Kidney tubule cell (primary cell): ENCODE measurements at regions not wholly inside any gene's neighbourhood (a gene's known extent, or its start where the extent isn't known, plus 50 kb on each side); places are given as distances from the start of the nearest gene placed in this dataset.

Experiments
- DNase-seq: peaks from one replicate; pipeline ENCODE4 v3.0.0-alpha.2; 2018; ENCODE audit warnings: low spot score

- DNase-seq = no peak
These were observed 155.5 kb upstream of the CACNA1E start for GRCh38 chr1:181327796-181328195.

- DNase-seq = no peak
These were observed 148.6 kb upstream of the CACNA1E start for GRCh38 chr1:181334724-181335123.

GRCh38 chr1:181335631-181336030, 147.7 kb upstream of the CACNA1E start:
- no peak for DNase-seq

- no peak for DNase-seq
These were observed 142.2 kb upstream of the CACNA1E start for GRCh38 chr1:181341026-181341632.

GRCh38 chr1:181344091-181344490, 139.2 kb upstream of the CACNA1E start:
- DNase-seq = no peak

DNA sequence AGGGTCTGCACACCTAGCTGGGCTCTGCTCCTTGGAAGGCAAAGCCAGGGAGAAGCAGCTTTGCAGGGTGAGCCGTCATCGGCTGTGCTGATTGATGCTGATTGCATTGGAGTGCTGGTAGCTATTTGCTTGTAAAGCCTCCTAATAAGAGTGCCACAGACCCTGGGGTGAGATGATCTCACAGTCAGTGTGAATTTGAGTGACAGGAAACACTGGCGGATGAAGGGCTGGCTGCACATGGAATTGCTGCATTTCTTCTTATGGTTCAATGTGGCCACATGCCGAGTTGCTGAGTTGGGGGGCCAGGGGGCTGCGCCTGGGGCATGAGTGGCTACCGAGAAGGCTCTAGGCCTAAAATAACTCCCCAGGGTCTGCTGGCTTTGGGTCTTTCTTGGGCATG, 138.2 kb upstream of the CACNA1E start:
- DNase-seq = no peak

GRCh38 chr1:181347495-181348390, 135.6 kb upstream of the CACNA1E start:
- no peak for DNase-seq

- DNase-seq = no peak
These were observed 133.8 kb upstream of the CACNA1E start for GRCh38 chr1:181349512-181349911.

- no peak for DNase-seq
These were observed 133.2 kb upstream of the CACNA1E start for GRCh38 chr1:181350131-181350530.

- no peak for DNase-seq
These were observed 131.6 kb upstream of the CACNA1E start for GRCh38 chr1:181351740-181352139.

DNA sequence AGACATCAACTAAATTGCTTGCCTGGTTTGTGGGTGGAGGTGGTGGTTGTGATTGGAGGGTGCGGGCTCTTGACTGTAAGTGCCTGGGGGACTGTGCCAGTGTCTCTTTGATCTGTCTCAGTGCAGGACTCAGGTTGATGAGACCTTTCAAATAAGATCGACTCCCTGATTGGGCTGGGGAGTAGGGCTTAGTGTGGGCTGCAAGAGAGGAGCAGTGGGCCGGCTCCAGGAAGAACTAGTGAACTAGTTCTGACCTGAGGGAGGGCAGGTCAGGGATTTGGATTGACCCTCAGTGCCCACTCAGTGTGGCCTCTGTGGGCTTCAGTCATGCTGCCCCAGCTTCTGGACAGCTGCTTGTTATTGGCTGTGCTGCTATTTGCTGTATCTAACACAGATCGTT, 130.6 kb upstream of the CACNA1E start:
- DNase-seq = no peak

DNA sequence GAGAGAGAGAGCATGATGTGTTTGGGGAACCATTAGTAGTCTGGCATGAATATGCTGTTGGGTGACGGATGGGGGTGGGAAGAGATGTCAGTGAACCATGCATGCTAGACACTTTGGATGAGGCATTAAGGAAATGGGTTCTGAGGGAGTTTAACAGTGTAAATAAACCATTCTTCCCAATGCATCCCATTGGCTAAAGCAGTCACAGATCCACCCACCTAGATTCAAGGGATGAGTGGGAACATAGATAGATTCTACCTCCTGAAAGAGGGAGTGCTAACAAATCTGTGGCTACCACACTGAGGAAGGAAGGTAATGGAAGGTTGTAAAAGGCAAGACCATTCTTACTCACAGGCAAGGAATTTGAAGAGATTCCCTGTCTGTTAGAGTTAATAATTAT, 129.8 kb upstream of the CACNA1E start:
- peak; percentile 97 for DNase-seq

- DNase-seq = no peak
These were observed 128.5 kb upstream of the CACNA1E start for GRCh38 chr1:181354865-181355264.

DNA sequence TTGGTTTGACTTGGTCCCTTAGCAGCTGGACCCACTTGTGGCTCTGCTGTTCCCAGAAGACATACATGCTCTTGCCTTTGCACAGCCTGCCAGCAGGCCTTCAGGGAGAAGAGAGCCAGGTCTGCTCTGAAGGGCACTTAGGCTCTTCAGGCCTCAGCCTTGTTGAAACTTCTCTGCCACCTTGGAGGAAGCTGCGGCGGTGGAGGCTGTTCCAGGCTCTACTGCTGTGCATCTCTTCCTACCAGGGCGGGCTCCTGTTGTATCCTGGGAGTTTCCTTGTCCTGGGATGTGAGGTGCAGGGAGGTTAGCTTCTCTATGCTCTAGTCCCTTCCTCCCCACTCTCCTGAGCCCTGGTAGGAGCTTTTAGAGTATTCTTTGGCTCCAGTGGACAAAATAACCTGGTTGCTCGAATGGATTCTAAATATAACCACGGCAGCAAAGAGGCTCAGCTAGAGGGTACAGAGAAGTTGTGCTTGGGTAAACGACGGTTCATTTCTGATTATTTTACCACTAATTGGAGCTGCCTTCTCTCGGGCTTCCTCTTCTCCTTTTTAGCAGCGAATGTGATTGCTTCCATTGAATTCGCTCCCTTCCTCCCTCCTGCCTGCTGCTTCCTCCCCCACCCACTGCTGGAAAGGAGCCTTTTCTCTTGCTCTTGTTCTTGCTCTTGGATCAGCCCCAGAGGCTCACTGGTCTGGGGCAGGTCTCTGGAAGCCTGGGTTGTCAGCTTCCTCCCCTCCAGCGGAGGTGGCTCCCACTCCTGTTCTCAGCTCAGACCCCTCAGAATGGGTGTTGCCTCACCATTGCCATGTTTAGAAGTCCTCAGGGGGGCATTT, 126.6 kb upstream of the CACNA1E start:
- DNase-seq = no peak

- DNase-seq = no peak
These were observed 124.3 kb upstream of the CACNA1E start for GRCh38 chr1:181359012-181359411.

DNA sequence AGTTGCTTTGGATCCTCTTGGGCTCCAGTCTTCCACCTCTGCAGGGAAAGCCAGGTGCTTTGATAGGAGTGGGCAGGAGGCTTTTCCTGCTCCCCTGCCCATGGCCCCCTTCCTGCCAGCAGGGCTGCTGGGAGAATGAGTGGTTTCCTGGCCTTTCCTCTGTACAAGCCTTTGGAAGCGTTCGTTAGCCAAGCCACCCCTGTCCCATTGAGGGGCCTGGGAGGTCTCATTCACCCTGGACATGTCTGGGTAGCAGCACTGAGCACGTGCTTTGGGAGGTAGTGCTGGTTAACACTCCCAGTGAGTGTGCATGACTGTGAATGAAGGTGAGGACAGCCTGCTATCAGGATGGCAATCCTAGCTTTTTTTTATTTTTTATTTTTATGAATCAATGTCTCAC, 118.5 kb upstream of the CACNA1E start:
- no peak for DNase-seq

DNA sequence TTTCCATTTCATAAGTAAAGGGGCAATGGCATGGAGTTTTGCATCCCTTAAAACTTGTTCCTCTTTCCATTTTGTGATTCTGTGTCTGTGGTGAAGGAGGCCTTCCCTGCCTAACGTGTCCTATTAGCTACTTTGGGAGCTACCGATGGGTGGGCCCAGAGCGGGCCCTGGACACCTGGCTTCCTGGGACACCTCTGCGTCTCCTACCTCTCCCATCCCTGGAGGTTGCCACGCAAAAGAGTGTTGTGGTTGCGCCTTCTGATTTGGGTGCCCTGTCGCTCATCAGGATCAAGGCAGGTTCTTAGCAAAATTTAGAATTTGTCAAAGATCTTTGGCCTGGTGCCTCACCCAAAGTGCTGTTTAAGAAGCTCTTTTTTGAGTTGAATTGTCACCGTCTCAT, 116.4 kb upstream of the CACNA1E start:
- no peak for DNase-seq

- peak; percentile 2 for DNase-seq
These were observed 113.9 kb upstream of the CACNA1E start for GRCh38 chr1:181369416-181369815.

DNA sequence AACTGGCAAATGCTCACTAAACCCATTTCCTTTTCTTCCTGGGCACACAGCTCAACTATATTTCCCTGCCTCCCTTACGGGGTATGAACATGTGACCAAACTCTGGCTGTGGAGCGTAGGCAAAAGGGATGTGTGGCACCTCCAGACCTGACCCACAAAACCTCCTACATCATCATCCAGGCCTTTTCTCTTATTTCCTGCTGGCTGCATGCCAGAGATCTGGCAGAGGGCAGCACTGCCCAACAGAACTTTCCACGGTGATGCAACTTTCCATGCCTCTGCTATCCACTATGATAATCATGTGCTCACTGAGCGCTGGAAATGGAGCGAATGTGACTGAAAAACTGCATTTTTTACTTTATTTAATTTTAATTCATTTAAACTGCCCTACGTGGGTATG, 99.6 kb upstream of the CACNA1E start:
- peak; percentile 83 for DNase-seq

DNA sequence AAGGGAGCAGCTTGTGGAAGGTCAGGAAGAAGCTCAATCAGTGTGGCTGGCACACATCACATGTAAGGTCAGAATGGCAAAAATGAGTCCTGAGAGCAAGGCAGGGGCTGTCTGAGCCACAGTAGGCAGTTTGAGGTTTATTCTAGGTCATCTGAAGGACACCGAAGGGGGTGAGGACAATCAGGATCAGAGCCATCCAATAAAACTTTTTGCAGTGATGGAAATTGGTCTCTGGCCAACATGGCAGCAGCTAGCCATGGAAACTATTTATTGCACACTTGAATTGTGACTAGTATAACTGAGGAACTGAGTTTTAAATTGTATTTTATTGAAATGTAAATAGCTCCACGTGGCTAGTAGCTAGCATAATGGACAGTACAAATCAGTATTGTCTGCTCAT, 97.0 kb upstream of the CACNA1E start:
- no peak for DNase-seq

GRCh38 chr1:181386951-181387350, 96.4 kb upstream of the CACNA1E start:
- no peak for DNase-seq

DNA sequence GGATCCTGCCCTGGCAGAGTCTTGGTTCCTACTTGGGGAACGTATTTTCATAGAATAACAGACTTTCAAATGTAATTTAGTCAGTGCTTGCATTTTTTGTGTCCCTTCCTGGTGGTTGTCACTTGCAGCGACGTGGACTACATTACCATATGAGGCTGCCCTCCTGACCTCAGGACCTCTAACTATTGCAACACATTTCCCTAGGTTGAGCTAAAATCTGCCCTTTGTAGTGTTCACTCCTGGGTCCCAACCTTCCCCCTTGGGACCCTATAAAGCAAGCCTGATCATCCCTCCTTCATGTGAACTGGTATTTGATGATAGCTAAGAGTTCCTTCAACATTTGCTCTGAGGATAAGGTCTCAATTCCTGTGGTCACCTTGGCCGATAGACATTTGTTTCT, 95.6 kb upstream of the CACNA1E start:
- no peak for DNase-seq
